ENCODE measurements at regions not wholly inside any gene's neighbourhood (a gene's known extent, or its start where the extent isn't known, plus 50 kb on each side); places are given as distances from the start of the nearest gene placed in this dataset.

- no peak for TF ChIP-seq POLR2AphosphoS5 (IDR thresholded peaks at IDR 0.05; ENCODE audit: low read depth, low read length)
- TF ChIP-seq POLR2A (IDR thresholded peaks at IDR 0.05; ENCODE audit: low read depth, low read length): no peak
- no peak for TF ChIP-seq TAF1 (IDR thresholded peaks at IDR 0.05; ENCODE audit: low read depth, low read length)
- no peak for TF ChIP-seq SPI1 (IDR thresholded peaks at IDR 0.05; ENCODE audit: low read depth, low read length)
- TF ChIP-seq POU2F2 (IDR thresholded peaks at IDR 0.05; ENCODE audit: low read depth, low read length): no peak
- no peak for TF ChIP-seq PAX5 (IDR thresholded peaks at IDR 0.05; ENCODE audit: insufficient read depth, low read length, severe bottlenecking)
Observed at GRCh38 chr7:28878481-28878880, 79.6 kb downstream of the TRIL start.
